ENCODE measurements at regions not wholly inside any gene's neighbourhood (a gene's known extent, or its start where the extent isn't known, plus 50 kb on each side); places are given as distances from the start of the nearest gene placed in this dataset.

- TF ChIP-seq CTCF (IDR thresholded peaks at IDR 0.05; ENCODE audit: low read depth, low read length, poor library complexity, severe bottlenecking) = no peak
- TF ChIP-seq EZH2phosphoT487 (IDR thresholded peaks at IDR 0.05; ENCODE audit: borderline replicate concordance, low read length) = no peak
Measured at GRCh38 chr1:184818646-184819045, 64.0 kb upstream of the EDEM3 start.

Data from DOHH2 (cell line).